Nephron progenitor cell (in vitro differentiated cells): ENCODE measurements at regions not wholly inside any gene's neighbourhood (a gene's known extent, or its start where the extent isn't known, plus 50 kb on each side); places are given as distances from the start of the nearest gene placed in this dataset.

ENCODE experiments used
- DNase-seq: peaks from one replicate; pipeline ENCODE4 v3.0.0; 2021
- H3K27ac Mint-ChIP-seq: 2 replicates; pipeline ENCODE4 v1.8.0; 2021; ENCODE audit warnings: mild to moderate bottlenecking, moderate library complexity, mixed read lengths
- H3K27me3 Mint-ChIP-seq: 2 replicates; pipeline ENCODE4 v1.8.0; 2021; ENCODE audit warnings: mild to moderate bottlenecking, low read depth, mixed read lengths; ENCODE audit not compliant: poor library complexity
- H3K36me3 Mint-ChIP-seq: 2 replicates; pipeline ENCODE4 v1.8.0; 2021; ENCODE audit warnings: low read depth, mixed read lengths
- H3K4me1 Mint-ChIP-seq: 2 replicates; pipeline ENCODE4 v1.8.0; 2021; ENCODE audit warnings: mixed read lengths
- H3K4me3 Mint-ChIP-seq: 2 replicates; pipeline ENCODE4 v1.8.0; 2021; ENCODE audit warnings: mild to moderate bottlenecking, moderate library complexity, mixed read lengths
- H3K9me3 Mint-ChIP-seq: 2 replicates; pipeline ENCODE4 v1.8.0; 2021; ENCODE audit warnings: mild to moderate bottlenecking, moderate library complexity, mixed read lengths
- CTCF ChIP-seq: fragments of 200-600 bp; sonication (generic); IDR thresholded peaks from 2 replicates; pipeline ENCODE4 v1.5.0; 2021; ENCODE audit warnings: antibody characterized with exemption

- Mint-ChIP-seq H3K4me1 (peaks cover 59% of the 10 kb centered on the region), H3K36me3 (no peaks in the 10 kb centered on the region), H3K27me3 (peaks cover 17% of the 10 kb centered on the region), H3K27ac (no peak overlapping the region), H3K9me3 (no peaks in the 10 kb centered on the region), H3K4me3 (no peak overlapping the region)
- no peak for DNase-seq
- TF ChIP-seq CTCF, result no peak
These were observed 515.2 kb upstream of the JARID2 start for GRCh38 chr6:14730654-14731053.

- Mint-ChIP-seq H3K4me1 (peaks cover 59% of the 10 kb centered on the region), H3K9me3 (no peaks in the 10 kb centered on the region), H3K27ac (no peak overlapping the region), H3K36me3 (no peaks in the 10 kb centered on the region), H3K4me3 (no peak overlapping the region), H3K27me3 (peaks cover 21% of the 10 kb centered on the region)
- no peak for DNase-seq
- TF ChIP-seq CTCF, result no peak
These were observed 514.3 kb upstream of the JARID2 start for GRCh38 chr6:14731611-14732010.

GRCh38 chr6:14732226-14732843 lies 513.5 kb upstream of the JARID2 start:
- peaks cover 22% of the 10 kb centered on the region for H3K27me3 Mint-ChIP-seq
- no peak overlapping the region for H3K27ac Mint-ChIP-seq
- H3K4me3 Mint-ChIP-seq, result no peak overlapping the region
- H3K4me1 Mint-ChIP-seq, result peaks cover 64% of the 10 kb centered on the region
- no peaks in the 10 kb centered on the region for H3K36me3 Mint-ChIP-seq
- no peak for TF ChIP-seq CTCF
- H3K9me3 Mint-ChIP-seq, result no peaks in the 10 kb centered on the region
- no peak for DNase-seq

GRCh38 chr6:14732844-14733757 lies 512.8 kb upstream of the JARID2 start:
- Mint-ChIP-seq H3K9me3 (no peaks in the 10 kb centered on the region), H3K4me3 (no peak overlapping the region), H3K4me1 (peaks cover 60% of the 10 kb centered on the region), H3K27ac (no peak overlapping the region), H3K27me3 (peaks cover 22% of the 10 kb centered on the region), H3K36me3 (no peaks in the 10 kb centered on the region)
- no peak for TF ChIP-seq CTCF
- no peak for DNase-seq

- H3K27ac Mint-ChIP-seq, result no peak overlapping the region
- peaks cover 55% of the 10 kb centered on the region for H3K4me1 Mint-ChIP-seq
- no peaks in the 10 kb centered on the region for H3K9me3 Mint-ChIP-seq
- TF ChIP-seq CTCF, result no peak
- no peak for DNase-seq
- no peaks in the 10 kb centered on the region for H3K36me3 Mint-ChIP-seq
- H3K4me3 Mint-ChIP-seq, result no peak overlapping the region
- peaks cover 21% of the 10 kb centered on the region for H3K27me3 Mint-ChIP-seq
These were observed 511.8 kb upstream of the JARID2 start for GRCh38 chr6:14734052-14734415.
